DND-41 (cell line): ENCODE measurements at regions not wholly inside any gene's neighbourhood (a gene's known extent, or its start where the extent isn't known, plus 50 kb on each side); places are given as distances from the start of the nearest gene placed in this dataset.

ENCODE experiments used
- ATAC-seq: fragments of 200-7000 bp; cut with Tn5 transposase; 3 replicates; pipeline ENCODE4 v1.9.1; 2021; ENCODE audit warnings: low read depth; ENCODE audit not compliant: insufficient read depth
- DNase-seq: peaks from one replicate; pipeline ENCODE4 v3.0.0-alpha.2; 2020
- H2AFZ ChIP-seq: 2 replicates; pipeline ENCODE4 v1.6.0; 2012; ENCODE audit warnings: low read depth, low read length
- H3K27ac ChIP-seq: 2 replicates; pipeline ENCODE4 v1.5.1; 2012; ENCODE audit warnings: low read length, inconsistent platforms
- H3K27me3 ChIP-seq: fragments of 200-600 bp; sonication (generic); 2 replicates; pipeline ENCODE4 v1.6.0; 2012; ENCODE audit warnings: low read length, mild to moderate bottlenecking, inconsistent platforms; ENCODE audit not compliant: insufficient read depth, poor library complexity
- H3K36me3 ChIP-seq: 2 replicates; pipeline ENCODE4 v1.5.1; 2012; ENCODE audit warnings: low read length, inconsistent platforms; ENCODE audit not compliant: insufficient read depth
- H3K4me1 ChIP-seq: 2 replicates; pipeline ENCODE4 v1.5.1; 2012; ENCODE audit warnings: mild to moderate bottlenecking, low read length; ENCODE audit not compliant: insufficient read depth
- H3K4me2 ChIP-seq: 2 replicates; pipeline ENCODE4 v1.6.0; 2012; ENCODE audit warnings: mild to moderate bottlenecking, moderate library complexity, low read length, inconsistent platforms; ENCODE audit not compliant: insufficient read depth
- H3K4me3 ChIP-seq, 2 experiments: fragments of 200-600 bp in 1 of 2; shearing (Covaris generic) in 1 of 2; 2 replicates each; pipeline ENCODE4 v1.5.1; 2012 to 2016; ENCODE audit warnings: inconsistent platforms in 2 of 2, low read length in 2 of 2, mild to moderate bottlenecking in 2 of 2, low read depth in 1 of 2, moderate library complexity in 1 of 2
- H3K79me2 ChIP-seq: 2 replicates; pipeline ENCODE4 v1.6.0; 2012; ENCODE audit warnings: low read length, inconsistent platforms; ENCODE audit not compliant: insufficient read depth
- H3K9ac ChIP-seq: 2 replicates; pipeline ENCODE4 v1.6.0; 2012; ENCODE audit warnings: low read depth, mild to moderate bottlenecking, inconsistent platforms, low read length, moderate library complexity
- H3K9me3 ChIP-seq: 2 replicates; pipeline ENCODE4 v1.5.1; 2012; ENCODE audit warnings: low read length, moderate library complexity, mild to moderate bottlenecking, inconsistent platforms; ENCODE audit not compliant: insufficient read depth, severe bottlenecking
- H4K20me1 ChIP-seq: 2 replicates; pipeline ENCODE4 v1.6.0; 2012; ENCODE audit warnings: low read length; ENCODE audit not compliant: insufficient read depth
- CTCF ChIP-seq: IDR thresholded peaks from 2 replicates; pipeline ENCODE4 v1.5.1; 2012; ENCODE audit warnings: borderline replicate concordance, low read length, moderate library complexity, mild to moderate bottlenecking; ENCODE audit not compliant: poor library complexity, severe bottlenecking; ENCODE audit errors: extremely low read depth
- EZH2 ChIP-seq: IDR thresholded peaks from 3 replicates; pipeline ENCODE4 v1.6.1; 2012; ENCODE audit warnings: borderline replicate concordance, low read depth, mild to moderate bottlenecking, moderate library complexity, low read length, inconsistent platforms; ENCODE audit not compliant: severe bottlenecking

- Histone ChIP-seq H4K20me1 (no peaks in the 10 kb centered on the region), H3K4me2 (no peak overlapping the region), H3K4me1 (no peaks in the 10 kb centered on the region), H3K9ac (no peak overlapping the region), H3K36me3 (no peaks in the 10 kb centered on the region), H3K27ac (no peak overlapping the region), H3K9me3 (no peaks in the 10 kb centered on the region), H3K4me3 (no peak overlapping the region), H3K79me2 (no peaks in the 10 kb centered on the region), H2AFZ (no peak overlapping the region), H3K27me3 (no peaks in the 10 kb centered on the region)
- ATAC-seq (no peak), DNase-seq (no peak)
- TF ChIP-seq CTCF (no peak), EZH2 (no peak)
These were observed 225.4 kb downstream of the CPE start for GRCh38 chr4:165604181-165604580.

- H3K9me3 ChIP-seq = no peaks in the 10 kb centered on the region
- ATAC-seq (no peak), DNase-seq (no peak)
- no peak overlapping the region for H2AFZ ChIP-seq
- H3K36me3 ChIP-seq = no peaks in the 10 kb centered on the region
- no peak overlapping the region for H3K27ac ChIP-seq
- no peak overlapping the region for H3K4me3 ChIP-seq
- H3K79me2 ChIP-seq = no peaks in the 10 kb centered on the region
- H4K20me1 ChIP-seq = no peaks in the 10 kb centered on the region
- H3K9ac ChIP-seq = no peak overlapping the region
- no peaks in the 10 kb centered on the region for H3K27me3 ChIP-seq
- no peaks in the 10 kb centered on the region for H3K4me1 ChIP-seq
- no peak for TF ChIP-seq EZH2
- no peak for TF ChIP-seq CTCF
- no peak overlapping the region for H3K4me2 ChIP-seq
These were observed 227.0 kb downstream of the CPE start for GRCh38 chr4:165605811-165606210.

- H4K20me1 ChIP-seq = no peaks in the 10 kb centered on the region
- no peak overlapping the region for H3K27ac ChIP-seq
- H3K4me1 ChIP-seq = no peaks in the 10 kb centered on the region
- H3K36me3 ChIP-seq = no peaks in the 10 kb centered on the region
- DNase-seq (no peak), ATAC-seq (no peak)
- TF ChIP-seq EZH2 (no peak), CTCF (no peak)
- H3K27me3 ChIP-seq = no peaks in the 10 kb centered on the region
- H3K4me2 ChIP-seq = no peak overlapping the region
- no peak overlapping the region for H3K9ac ChIP-seq
- H3K4me3 ChIP-seq = no peak overlapping the region
- no peak overlapping the region for H2AFZ ChIP-seq
- no peaks in the 10 kb centered on the region for H3K79me2 ChIP-seq
- no peaks in the 10 kb centered on the region for H3K9me3 ChIP-seq
These were observed 227.8 kb downstream of the CPE start for GRCh38 chr4:165606465-165607205.
